B cell (primary cell): ENCODE measurements at regions not wholly inside any gene's neighbourhood (a gene's known extent, or its start where the extent isn't known, plus 50 kb on each side); places are given as distances from the start of the nearest gene placed in this dataset.

ENCODE experiments used
- ATAC-seq: fragments of 200-7000 bp; cut with Tn5 transposase; one replicate; pipeline ENCODE4 v1.10.0; 2021; ENCODE audit warnings: low read depth, mild to moderate bottlenecking, moderate number of reproducible peaks, moderate library complexity
- CTCF ChIA-PET: fragments of 350-600 bp; sonication (Branson Sonifier 250); formaldehyde crosslinking; loops from one replicate; lab custom pipeline; 2021; ENCODE audit warnings: antibody characterized with exemption, inconsistent platforms; lab: Charles Lee
- POLR2A ChIA-PET: fragments of 350-600 bp; sonication (Branson Sonifier 250); formaldehyde crosslinking; loops from one replicate; lab custom pipeline; 2021; ENCODE audit warnings: antibody characterized with exemption; lab: Charles Lee
- DNase-seq: peaks from one replicate; pipeline ENCODE4 v3.0.0; 2013
- H2AFZ ChIP-seq: 2 replicates; pipeline ENCODE4 v1.6.1; 2012; ENCODE audit warnings: mild to moderate bottlenecking, low read depth, low read length; ENCODE audit not compliant: insufficient read depth, poor library complexity, severe bottlenecking
- H3K27ac ChIP-seq, 2 donors: 1 replicate in 1 of 2; 2 replicates in 1 of 2; pipeline ENCODE4 v1.5.1; 2012 to 2013; ENCODE audit warnings: low read length in 2 of 2, mild to moderate bottlenecking in 2 of 2, moderate library complexity in 1 of 2
- H3K27me3 ChIP-seq, 4 experiments: fragments of 200-600 bp in 1 of 4; sonication (generic) in 1 of 4; replicated peaks in 1 of 4; 1 replicate in 2 of 4; 2 replicates in 2 of 4; pipeline versions ENCODE4 v1.6.1 to v1.7.0; 2013 to 2016; ENCODE audit warnings: low read length in 3 of 4, mild to moderate bottlenecking in 2 of 4, mixed read lengths in 1 of 4, moderate library complexity in 1 of 4; ENCODE audit not compliant: insufficient read depth in 4 of 4, control insufficient read depth in 3 of 4; ENCODE audit errors: control extremely low read depth in 1 of 4
- H3K36me3 ChIP-seq, 2 experiments: replicated peaks in 1 of 2; 1 replicate in 1 of 2; 2 replicates in 1 of 2; pipeline versions ENCODE4 v1.6.1 to v1.7.1; 2013; ENCODE audit warnings: low read length in 1 of 2; ENCODE audit not compliant: insufficient read depth in 2 of 2, control insufficient read depth in 1 of 2; ENCODE audit errors: control extremely low read depth in 1 of 2, extremely low read depth in 1 of 2
- H3K4me1 ChIP-seq, 2 donors: fragments of 200-600 bp in 1 of 2; sonication (generic) in 1 of 2; 1 replicate in 1 of 2; 2 replicates in 1 of 2; pipeline versions ENCODE4 v1.5.1 to v1.6.1; 2013 to 2017; ENCODE audit warnings: low read length in 2 of 2; ENCODE audit not compliant: control insufficient read depth in 2 of 2, insufficient read depth in 2 of 2
- H3K4me2 ChIP-seq: replicated peaks from 2 replicates; pipeline ENCODE3; 2012; ENCODE audit warnings: mild to moderate bottlenecking, low read depth, low read length; ENCODE audit not compliant: poor library complexity, severe bottlenecking
- H3K4me3 ChIP-seq, 5 experiments: fragments of 200-600 bp in 1 of 5; sonication (generic) in 1 of 5; 1 replicate in 3 of 5; 2 replicates in 2 of 5; pipeline versions ENCODE4 v1.5.1 to v1.7.0; 2011 to 2016; ENCODE audit warnings: low read length in 4 of 5, mild to moderate bottlenecking in 4 of 5, low read depth in 2 of 5, control low read depth in 1 of 5, moderate library complexity in 1 of 5; ENCODE audit not compliant: insufficient read depth in 1 of 5; ENCODE audit errors: control extremely low read depth in 1 of 5, extremely low read depth in 1 of 5
- H3K79me2 ChIP-seq: fragments of 200-600 bp; sonication (generic); one replicate; pipeline ENCODE4 v1.6.0; 2016; ENCODE audit warnings: low read length; ENCODE audit not compliant: control insufficient read depth, insufficient read depth
- H3K9ac ChIP-seq: fragments of 200-600 bp; sonication (generic); 2 replicates; pipeline ENCODE4 v1.6.1; 2017; ENCODE audit warnings: mild to moderate bottlenecking, low read length, moderate library complexity
- H3K9me3 ChIP-seq, 3 donors: one replicate each; pipeline versions ENCODE4 v1.6.1 to v1.7.1; 2013; ENCODE audit warnings: low read length in 2 of 3; ENCODE audit not compliant: control insufficient read depth in 2 of 3, insufficient read depth in 1 of 3; ENCODE audit errors: control extremely low read depth in 1 of 3
- H4K20me1 ChIP-seq: 2 replicates; pipeline ENCODE4 v1.6.0; 2012; ENCODE audit warnings: mild to moderate bottlenecking, low read length; ENCODE audit not compliant: insufficient read depth, control insufficient read depth, poor library complexity, severe bottlenecking
- H3K27ac Mint-ChIP-seq: one replicate; pipeline ENCODE4 v1.8.0; 2021; ENCODE audit warnings: mixed read lengths
- H3K27me3 Mint-ChIP-seq: one replicate; pipeline ENCODE4 v1.8.0; 2021; ENCODE audit warnings: mixed read lengths
- H3K4me1 Mint-ChIP-seq: one replicate; pipeline ENCODE4 v1.8.0; 2021; ENCODE audit warnings: mixed read lengths
- H3K4me3 Mint-ChIP-seq: one replicate; pipeline ENCODE4 v1.8.0; 2021; ENCODE audit warnings: mixed read lengths
- H3K9me3 Mint-ChIP-seq: one replicate; pipeline ENCODE4 v1.8.0; 2022; ENCODE audit warnings: mixed read lengths; ENCODE audit not compliant: insufficient read depth
- EZH2 ChIP-seq: IDR thresholded peaks from 2 replicates; pipeline ENCODE4 v1.6.1; 2012; ENCODE audit warnings: borderline replicate concordance, low read depth, mild to moderate bottlenecking, moderate library complexity, low read length; ENCODE audit not compliant: insufficient read depth, poor library complexity, severe bottlenecking
- WGBS: methylation state at CpG from one replicate; pipeline ENCODE4 v1.1.5; 2013; ENCODE audit warnings: missing lambda C conversion rate; ENCODE audit not compliant: insufficient coverage; 5-methylcytosine and 5-hydroxymethylcytosine counted together
- intact Hi-C: fragments of 100-400 bp; cut with micrococcal nuclease; formaldehyde crosslinking; loops from one replicate; pipeline ENCODE4 v1.10.0; 2022
- TF ChIP-seq, protein P1 (sequence below): fragments of 200-600 bp; IDR thresholded peaks from one replicate; pipeline ENCODE4 v1.8.0; 2022; ENCODE audit warnings: antibody characterized with exemption, mild to moderate bottlenecking

DNA sequence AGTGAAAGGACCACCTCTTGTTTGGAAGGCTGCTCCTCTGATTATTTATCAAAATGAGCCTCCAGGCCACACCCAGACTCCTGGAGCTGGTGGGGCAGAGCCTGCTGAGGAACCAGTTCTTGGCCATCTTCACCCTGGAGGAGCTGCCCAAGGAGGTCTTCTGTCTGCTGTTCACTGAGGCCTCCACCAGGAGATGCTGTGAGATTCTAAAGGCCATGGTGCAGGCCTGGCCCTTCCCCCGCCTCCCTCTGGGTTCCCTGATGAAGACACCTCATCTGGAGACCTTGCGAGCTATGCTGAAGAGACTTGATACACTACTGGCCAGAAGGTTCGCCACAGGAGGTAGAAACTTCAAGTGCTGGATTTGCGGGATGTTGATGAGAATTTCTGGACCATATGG, 61.7 kb upstream of the GJA8 start:
- H3K27ac Mint-ChIP-seq, result no peak overlapping the region

DNA sequence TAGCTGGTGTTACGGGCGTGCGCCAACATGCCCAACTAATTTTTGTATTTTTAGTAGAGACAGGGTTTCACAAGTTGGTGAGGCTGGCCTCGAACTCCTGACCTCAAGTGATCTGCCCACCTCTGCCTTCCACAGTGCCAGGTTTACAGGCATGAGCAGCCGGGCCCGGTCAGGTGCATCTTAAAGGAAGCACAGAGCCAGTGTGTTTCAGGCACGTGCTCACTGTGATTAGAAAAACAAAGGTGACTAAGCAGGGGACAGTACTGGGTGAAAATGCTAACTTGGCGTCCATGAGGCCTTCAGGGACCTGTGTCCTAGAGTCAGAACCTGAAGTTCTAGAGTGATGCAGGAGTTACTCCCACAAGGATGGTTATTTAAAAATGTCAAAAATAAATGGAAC, 60.0 kb upstream of the GJA8 start:
- Histone ChIP-seq H3K4me1 (no peaks in the 10 kb centered on the region), H4K20me1 (no peaks in the 10 kb centered on the region), H3K4me2 (no peak overlapping the region), H2AFZ (no peak overlapping the region), H3K79me2 (no peaks in the 10 kb centered on the region), H3K27me3 (peaks cover 0 to 2% (median 0%) of the 10 kb centered on the region in 4 experiments), H3K27ac (no peak overlapping the region), H3K9ac (no peak overlapping the region), H3K9me3 (no peaks in the 10 kb centered on the region), H3K4me3 (no peak overlapping the region), H3K36me3 (no peaks in the 10 kb centered on the region)
- 85% methylated on average over 8 of the region's 8 CpGs for WGBS
- intact Hi-C loops, result no loop called here
- no peak for DNase-seq
- TF ChIP-seq, protein P1, sequence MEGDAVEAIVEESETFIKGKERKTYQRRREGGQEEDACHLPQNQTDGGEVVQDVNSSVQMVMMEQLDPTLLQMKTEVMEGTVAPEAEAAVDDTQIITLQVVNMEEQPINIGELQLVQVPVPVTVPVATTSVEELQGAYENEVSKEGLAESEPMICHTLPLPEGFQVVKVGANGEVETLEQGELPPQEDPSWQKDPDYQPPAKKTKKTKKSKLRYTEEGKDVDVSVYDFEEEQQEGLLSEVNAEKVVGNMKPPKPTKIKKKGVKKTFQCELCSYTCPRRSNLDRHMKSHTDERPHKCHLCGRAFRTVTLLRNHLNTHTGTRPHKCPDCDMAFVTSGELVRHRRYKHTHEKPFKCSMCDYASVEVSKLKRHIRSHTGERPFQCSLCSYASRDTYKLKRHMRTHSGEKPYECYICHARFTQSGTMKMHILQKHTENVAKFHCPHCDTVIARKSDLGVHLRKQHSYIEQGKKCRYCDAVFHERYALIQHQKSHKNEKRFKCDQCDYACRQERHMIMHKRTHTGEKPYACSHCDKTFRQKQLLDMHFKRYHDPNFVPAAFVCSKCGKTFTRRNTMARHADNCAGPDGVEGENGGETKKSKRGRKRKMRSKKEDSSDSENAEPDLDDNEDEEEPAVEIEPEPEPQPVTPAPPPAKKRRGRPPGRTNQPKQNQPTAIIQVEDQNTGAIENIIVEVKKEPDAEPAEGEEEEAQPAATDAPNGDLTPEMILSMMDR, result no peak
- TF ChIP-seq EZH2, result no peak
- no peak overlapping the region for H3K27ac Mint-ChIP-seq
- ATAC-seq, result no peak
- H3K9me3 Mint-ChIP-seq, result no peaks in the 10 kb centered on the region
- CTCF ChIA-PET, result no interaction called here
- H3K27me3 Mint-ChIP-seq, result peaks cover 18% of the 10 kb centered on the region
- H3K4me1 Mint-ChIP-seq, result no peaks in the 10 kb centered on the region
- POLR2A ChIA-PET, result no interaction called here
- no peak overlapping the region for H3K4me3 Mint-ChIP-seq

More for the DNA sequence above, 61.7 kb upstream of the GJA8 start:
- Histone ChIP-seq H3K27me3 (peaks cover 0 to 6% (median 2%) of the 10 kb centered on the region in 4 experiments), H3K27ac (no peak overlapping the region), H3K9ac (no peak overlapping the region), H3K4me2 (no peak overlapping the region), H3K79me2 (no peaks in the 10 kb centered on the region), H3K4me1 (no peaks in the 10 kb centered on the region), H3K4me3 (no peak overlapping the region), H3K9me3 (no peaks in the 10 kb centered on the region), H3K36me3 (no peaks in the 10 kb centered on the region), H2AFZ (no peak overlapping the region), H4K20me1 (no peaks in the 10 kb centered on the region)
- DNase-seq (no peak), ATAC-seq (no peak)
- Mint-ChIP-seq H3K27me3 (peaks cover 19% of the 10 kb centered on the region), H3K4me1 (no peaks in the 10 kb centered on the region), H3K9me3 (no peaks in the 10 kb centered on the region), H3K4me3 (no peak overlapping the region)
- no peak for TF ChIP-seq EZH2
- TF ChIP-seq, protein P1, result no peak
- 86% methylated on average over 4 of the region's 4 CpGs for WGBS
- CTCF ChIA-PET, result no interaction called here
- POLR2A ChIA-PET, result no interaction called here
- intact Hi-C loops, result no loop called here
